Epithelial cell of prostate (primary cell): ENCODE measurements at regions not wholly inside any gene's neighbourhood (a gene's known extent, or its start where the extent isn't known, plus 50 kb on each side); places are given as distances from the start of the nearest gene placed in this dataset.

Experiments
- DNase-seq: peaks from one replicate; pipeline ENCODE4 v3.0.0-alpha.2; 2011; ENCODE audit warnings: low read depth, low spot score
- H3K27ac ChIP-seq: fragments of 450-650 bp; 2 replicates; pipeline ENCODE4 v1.5.1; 2017; ENCODE audit warnings: mild to moderate bottlenecking

DNA sequence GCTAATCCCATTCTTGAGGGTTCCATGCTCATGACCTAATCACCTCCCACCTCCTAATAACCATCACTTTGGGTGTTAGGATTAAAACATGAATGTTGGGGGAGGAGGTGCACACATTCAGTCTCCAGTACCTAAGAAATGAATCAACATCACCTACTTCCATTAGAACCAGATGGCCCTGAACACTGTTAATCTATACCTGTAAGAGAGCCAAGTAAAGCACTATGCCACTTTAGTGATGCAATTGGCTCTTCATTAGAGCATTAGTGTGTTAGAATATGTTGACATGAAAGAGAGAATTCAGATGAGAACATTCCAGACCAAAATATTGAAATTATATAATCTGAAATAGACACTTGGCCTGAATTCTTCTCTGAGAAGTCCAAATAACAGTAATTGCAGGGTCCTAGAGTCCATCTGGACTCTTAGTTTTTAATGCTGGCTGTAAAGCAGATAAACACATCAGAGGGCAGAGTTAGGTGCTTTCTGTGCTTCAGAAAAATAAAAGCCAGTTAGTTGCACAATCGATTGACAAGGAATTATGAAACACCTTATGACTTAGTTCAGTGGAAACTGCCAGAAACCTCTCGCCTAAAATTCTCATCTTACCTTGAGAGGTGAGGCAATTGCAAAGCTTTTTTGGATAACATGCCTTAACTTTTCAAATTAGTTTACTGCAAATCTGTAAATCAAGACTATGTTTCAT is 923.7 kb downstream of the SLC4A3 start:
- DNase-seq, result no peak
- no peak overlapping the region for H3K27ac ChIP-seq

DNA sequence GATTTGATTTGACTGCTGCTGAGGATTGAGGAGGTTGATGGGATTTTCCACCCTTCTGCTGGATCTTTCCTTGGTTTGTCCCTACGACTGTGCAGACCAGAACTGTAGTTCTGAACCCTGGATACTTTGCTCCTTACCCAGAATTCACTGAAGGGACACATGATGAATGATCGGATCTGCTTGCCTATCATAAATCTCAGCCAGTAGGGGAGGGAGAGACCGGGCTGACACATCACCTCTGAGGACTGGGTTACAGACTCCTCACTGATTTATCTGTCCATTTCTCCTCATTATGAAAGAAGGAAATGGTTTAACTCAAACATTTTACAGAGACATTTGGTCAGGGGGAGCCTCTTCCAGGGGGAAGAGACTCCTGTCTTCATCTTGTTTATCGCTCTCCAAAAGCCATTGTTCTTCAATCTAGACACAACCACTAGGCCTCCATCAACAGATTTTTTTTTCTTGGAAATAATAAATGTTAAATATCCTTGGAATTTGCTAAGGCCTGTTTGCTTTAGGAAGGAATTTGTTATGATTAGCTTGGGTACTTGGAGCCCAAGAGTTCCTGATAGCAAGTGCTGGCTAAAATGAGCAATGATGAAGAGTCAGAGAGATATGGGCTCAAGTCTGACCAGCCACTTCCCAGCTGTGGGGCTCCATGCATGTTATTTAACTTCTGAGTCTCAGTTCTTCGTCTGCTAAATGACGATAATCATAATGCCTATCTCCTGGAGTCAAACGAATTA is 925.5 kb downstream of the SLC4A3 start:
- no peak for DNase-seq

DNA sequence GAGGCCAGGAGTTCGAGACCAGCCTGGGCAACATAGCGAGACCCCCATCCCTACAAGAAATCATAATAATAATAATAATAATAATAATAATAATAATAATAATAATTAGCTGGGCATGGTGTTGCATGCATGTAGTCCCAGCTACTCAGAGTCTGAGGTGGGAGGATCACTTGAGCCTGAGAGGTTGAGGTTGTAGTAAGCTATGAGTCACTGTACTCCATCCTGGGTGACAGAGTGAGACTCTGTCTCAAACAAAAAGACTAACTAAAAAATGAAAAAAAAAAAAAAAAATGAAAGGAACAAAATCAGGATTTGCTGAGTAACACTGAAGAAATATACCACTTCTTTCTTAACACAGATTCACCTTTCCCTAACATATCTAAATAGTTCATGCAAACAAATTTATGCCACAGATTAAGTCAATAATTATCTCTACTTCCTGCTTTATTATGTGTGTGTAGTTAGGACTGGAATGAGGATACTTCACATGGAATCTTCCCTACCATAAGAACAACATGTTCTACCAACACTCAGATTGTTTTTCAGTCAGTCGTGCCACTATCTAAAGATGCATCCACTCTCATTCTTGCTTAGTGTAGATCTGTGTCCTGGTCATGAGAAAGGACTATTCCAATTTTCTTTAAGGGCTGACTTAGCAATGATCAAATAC is 928.7 kb downstream of the SLC4A3 start:
- H3K27ac ChIP-seq, result peak overlapping the region; percentile 73
- no peak for DNase-seq

More for the DNA sequence above, 925.5 kb downstream of the SLC4A3 start:
- no peak overlapping the region for H3K27ac ChIP-seq

DNA sequence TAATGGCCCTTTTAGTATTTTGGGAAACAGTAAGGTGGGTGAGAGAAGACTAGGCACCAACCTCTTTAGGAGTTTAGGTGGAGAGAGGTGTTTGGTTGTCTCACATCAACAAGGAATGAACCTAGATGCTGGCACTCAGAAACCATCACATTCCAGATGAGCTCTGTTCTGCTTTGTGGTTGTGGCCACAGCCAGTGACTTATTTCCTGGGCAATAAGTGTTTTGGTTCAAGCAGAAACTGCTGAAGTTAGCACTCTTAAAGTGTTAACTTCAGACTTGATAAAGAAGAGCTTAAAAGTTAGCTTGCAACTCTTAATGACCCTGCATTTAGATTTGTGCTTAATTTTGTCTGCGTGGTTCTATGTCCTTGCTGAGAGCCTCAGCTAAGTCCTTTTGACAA is 929.2 kb downstream of the SLC4A3 start:
- peak overlapping the region; percentile 73 for H3K27ac ChIP-seq
- DNase-seq, result no peak

DNA sequence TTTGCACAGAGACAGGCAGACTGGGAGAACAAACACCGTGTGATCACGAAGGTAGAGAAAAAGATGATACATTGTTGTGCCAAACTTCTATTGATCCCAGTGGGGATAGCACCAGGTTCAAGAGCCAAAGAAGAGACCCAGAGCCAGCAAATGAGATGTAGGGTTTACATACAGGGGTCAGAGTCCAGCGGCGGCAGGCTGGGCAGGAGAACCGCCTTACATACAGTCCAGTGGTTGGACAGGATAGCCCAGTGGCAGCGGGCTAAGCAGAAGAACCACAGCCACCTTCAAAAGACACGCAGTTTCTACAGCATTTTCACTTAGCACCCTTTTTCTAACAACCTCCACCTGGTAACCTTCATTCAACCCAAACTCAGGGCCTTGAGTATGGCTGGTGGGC is 932.8 kb downstream of the SLC4A3 start:
- DNase-seq, result no peak
- no peak overlapping the region for H3K27ac ChIP-seq

DNA sequence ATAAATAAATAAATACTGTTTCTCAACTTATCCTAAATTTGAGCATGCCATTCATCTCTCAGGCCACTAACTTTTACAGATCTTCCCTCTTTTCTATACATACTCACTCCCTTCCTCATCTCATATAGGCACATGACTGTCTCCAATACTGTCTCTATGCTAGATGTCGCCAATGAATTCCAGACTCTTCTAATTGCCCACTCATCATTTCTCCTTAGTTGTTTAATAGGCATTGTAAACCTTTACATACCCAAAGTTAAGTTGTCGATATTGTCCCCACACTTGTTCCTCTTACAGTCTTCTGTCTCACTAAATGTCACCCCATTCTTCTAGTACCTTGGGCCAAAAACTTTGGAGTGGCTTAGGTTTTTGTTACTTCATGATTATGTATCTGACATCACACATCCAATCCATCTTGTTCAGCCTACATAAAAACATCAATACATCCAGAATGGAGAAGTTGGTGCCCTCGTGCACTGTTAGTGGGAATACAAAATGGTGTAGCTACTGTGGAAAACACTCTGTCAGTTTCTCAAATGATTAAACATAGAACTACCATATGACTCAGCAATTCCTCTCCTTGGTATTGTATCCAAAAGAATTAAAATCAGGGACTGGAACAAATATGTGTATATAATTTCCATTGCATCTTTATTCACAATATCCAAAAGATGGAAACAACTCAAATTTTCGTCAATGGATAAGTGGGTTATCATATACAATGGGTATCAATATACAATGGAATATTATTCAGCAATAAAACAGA is 935.1 kb downstream of the SLC4A3 start:
- no peak overlapping the region for H3K27ac ChIP-seq

DNA sequence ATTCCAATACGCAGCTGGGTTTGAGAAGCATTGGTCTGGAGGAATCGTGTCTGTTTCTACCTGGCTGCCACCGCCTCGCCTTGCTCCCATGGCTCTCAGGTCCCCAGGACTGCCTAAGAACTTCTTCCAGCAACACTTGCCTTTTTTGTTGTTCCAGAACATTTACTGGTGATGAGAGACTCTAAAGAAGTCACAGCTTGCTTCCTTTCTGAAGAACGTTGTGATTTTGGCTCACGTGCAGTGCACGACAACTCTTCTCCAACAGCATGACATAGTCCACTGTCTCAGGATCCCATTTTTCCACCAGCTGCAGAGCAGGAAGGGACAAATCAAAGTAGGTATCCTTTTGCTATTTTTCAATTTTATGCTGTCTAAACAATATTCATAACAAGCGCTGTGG is 940.9 kb downstream of the SLC4A3 start:
- no peak overlapping the region for H3K27ac ChIP-seq
- DNase-seq, result no peak

More for the DNA sequence above, 935.1 kb downstream of the SLC4A3 start:
- no peak for DNase-seq

DNA sequence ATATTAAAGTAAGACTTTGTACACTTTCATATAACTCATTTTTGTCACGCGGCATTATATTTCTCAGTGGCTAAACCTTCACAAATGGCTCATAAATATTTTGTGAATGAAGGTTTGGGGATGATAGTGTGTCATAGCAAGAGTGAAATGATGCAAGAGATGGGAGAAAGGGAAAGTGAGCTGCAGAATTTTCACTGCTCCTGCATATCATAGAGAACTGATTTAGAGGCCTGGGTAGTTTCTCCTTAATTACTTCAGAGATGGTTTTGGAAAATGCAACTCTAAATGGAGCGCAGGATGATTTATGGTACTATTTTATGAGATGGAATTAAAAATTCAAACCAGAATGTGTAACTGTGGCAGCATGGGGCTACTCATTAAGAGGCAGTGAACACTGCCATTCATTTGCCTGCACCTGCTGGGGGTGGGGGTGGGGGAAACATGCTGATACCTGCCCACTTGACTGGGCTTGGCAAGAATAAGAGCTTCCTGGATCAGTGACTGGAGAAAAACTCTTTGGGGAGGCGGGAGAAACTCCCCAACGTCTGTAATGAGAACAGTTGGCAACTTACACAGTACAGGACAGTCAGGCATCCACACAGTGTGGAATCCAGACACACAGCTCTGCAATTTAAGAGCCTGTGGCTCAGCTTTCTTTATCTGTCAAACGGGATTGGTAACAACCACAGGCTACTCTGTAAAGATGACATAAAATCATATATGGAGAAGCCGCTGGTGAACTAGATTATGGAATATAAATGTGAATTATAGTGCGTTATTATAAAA is 941.9 kb downstream of the SLC4A3 start:
- DNase-seq, result peak; percentile 66

DNA sequence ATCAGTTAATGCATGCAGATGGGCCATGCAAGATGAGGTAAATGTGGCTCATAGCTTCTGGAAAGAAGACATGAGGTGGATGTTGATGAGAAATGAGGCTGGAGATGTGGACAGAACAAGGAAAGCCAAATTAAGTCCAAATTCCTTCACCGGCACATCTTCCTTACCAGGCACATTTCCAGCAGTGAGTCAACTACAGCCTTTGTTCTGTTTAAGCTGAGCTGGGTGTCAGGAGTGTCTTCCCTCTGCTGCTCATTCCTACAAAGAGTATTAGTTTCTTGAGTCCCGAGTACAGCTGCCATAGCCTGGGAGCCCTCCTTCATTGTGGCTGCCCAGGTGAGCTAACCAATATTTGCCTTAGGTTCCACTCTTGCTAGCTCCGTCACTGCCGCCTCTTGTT is 945.0 kb downstream of the SLC4A3 start:
- no peak overlapping the region for H3K27ac ChIP-seq
- no peak for DNase-seq

More for the DNA sequence above, 941.9 kb downstream of the SLC4A3 start:
- no peak overlapping the region for H3K27ac ChIP-seq

DNA sequence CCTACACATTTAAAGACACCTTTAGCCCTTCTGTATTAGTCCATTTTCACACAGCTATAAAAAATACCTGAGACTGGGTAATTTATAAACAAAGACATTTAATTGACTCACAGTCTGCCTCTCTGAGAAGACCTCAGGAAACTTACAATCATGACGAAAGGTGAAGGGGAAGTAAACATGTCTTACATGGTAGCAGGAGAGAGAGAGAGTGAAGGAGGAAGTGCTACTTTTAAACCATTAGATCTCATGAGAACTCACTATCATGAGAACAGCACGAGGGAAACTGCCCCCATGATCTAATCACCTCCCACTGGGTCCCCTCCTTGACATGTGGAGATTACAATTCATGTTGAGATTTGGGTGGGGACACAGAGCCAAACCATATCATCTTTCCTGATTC is 946.6 kb downstream of the SLC4A3 start:
- no peak for DNase-seq

DNA sequence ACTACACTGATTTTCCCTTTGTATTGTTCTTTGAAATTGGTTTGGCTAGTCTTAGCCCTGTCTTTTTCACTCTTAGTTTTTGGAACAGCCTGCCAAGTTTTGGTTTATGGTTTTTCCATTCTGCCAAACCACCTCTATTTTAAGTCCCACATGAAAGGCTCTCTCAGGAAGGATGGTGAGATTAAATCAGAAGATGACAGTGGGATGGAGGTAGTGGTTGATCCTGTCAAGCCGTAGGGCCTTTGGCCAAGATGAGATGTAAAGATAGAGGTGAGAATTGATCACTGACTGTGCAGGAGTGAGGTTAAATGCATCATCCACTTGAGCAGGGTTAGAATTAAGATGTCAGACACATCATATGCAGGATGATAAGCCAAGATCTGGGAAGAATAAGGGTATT is 948.5 kb downstream of the SLC4A3 start:
- no peak for DNase-seq
- H3K27ac ChIP-seq, result no peak overlapping the region

More for the DNA sequence above, 946.6 kb downstream of the SLC4A3 start:
- no peak overlapping the region for H3K27ac ChIP-seq

DNA sequence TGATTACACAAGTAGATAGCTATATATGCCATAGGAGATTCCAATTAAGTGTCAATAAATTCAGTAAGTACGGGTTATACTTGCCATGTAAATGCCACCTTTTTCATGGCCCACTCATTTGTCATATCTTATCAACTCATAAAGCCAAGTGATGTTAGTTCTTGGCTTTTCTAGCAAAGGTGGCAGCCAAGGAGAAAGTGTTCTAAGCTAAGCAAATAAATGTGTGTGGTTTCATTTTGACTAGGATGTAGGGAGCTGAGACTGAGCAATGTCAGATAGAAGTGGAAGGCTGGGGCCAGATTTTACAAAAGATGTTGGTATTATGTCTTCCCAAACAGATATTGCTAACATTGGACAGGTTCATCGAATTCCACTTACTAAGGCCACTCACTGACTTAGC is 952.0 kb downstream of the SLC4A3 start:
- H3K27ac ChIP-seq, result no peak overlapping the region
- DNase-seq, result no peak

DNA sequence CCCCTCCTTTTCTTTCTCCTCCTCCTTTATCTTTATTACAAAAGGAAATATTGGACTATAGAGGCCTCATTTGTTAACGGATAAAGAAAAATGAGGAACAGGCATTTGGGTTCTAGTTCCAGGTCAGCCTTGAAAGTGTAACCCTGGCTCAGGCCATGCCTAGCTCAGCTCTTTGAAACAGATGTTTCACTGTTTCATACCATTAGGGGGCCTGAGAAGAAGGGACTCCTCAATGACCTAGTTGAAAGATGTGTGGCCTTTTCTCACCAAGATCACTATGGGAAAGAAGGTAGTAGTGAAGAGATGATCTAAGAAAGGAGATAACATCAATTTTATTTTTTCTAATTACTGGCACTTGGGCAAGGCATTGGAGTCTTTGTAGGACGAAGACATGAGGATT is 952.7 kb downstream of the SLC4A3 start:
- H3K27ac ChIP-seq, result no peak overlapping the region
- DNase-seq, result no peak

DNA sequence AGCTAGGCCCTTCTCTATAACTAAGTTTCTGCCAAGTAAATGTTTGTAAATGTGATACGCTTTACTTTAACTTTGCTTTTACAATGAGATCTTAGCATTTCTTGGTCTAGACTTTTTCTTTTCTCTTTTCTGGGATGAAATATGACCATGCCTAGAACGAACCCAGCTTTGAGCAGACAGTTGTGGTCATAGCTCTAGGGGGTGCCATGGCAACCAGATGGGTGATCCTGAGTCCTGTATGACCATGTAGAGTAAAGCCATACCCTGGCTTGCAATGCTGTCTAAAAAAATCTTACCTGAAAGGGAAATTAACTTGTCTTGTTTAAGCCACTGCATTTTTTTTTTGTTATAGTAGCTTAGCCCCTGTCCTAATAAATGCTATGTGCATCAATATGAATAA is 956.3 kb downstream of the SLC4A3 start:
- H3K27ac ChIP-seq, result no peak overlapping the region
- DNase-seq, result no peak

DNA sequence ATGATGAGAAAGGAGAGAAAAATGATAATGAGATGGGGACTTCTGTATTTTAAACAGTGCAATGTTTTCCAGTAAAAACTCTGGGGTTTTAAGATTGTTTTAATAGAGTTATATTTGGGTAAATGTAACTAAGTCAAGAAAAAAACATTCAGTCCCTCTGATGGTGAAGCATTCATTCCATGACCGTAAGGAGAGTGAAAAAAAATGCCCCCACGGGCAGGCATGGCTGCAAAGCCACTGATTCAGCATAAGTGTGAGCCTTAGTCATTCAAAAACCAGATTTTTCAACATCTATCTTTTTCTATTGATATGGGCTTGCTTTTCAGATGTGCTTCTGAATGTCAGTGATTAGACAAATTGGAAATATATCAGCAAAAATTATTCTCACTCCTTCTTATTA is 957.8 kb downstream of the SLC4A3 start:
- no peak overlapping the region for H3K27ac ChIP-seq
- no peak for DNase-seq

DNA sequence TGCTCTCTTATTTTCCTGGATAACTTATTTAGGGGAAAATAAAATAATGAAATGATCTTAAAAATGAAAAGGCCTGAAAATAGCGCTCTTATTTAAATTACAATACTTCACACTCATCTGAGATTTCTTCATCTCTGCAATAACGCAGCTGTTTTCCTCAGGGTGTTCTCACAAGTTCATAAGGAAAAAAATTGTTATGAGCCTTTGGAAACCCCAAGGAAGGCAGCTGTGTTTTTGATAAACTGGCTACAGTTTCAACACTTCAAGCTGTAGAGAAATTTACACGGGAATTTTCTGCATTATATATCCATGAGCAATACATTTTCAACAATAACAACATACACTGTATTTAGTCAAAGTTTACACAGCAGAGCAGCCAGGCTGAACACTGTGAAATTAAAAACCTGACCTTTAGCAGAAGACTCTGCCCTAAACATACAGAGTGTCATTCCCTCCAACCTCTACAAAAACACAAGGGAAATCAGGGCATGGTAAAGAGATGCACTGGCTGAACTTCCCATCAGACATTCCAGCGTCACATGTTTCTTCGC is 959.6 kb downstream of the SLC4A3 start:
- DNase-seq, result no peak

DNA sequence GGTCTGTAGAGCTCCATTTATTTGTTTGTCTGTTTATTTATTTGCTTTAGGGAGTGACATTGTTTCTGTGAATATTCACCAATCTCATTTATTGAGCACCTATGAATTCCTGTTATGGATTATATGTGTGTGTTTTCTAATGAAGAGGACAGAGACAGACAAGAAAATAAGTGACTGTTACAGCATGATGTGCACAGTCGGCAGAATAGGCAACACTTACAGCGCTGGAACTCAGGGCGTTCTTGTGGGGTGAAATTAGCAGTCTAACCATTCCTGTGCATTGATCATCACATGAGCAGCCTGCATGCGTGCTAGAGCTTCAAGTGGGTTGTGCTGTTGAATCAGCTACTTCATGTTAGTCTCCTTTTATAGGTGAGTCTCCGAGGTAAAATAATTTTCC is 960.7 kb downstream of the SLC4A3 start:
- H3K27ac ChIP-seq, result no peak overlapping the region
- DNase-seq, result no peak

More for the DNA sequence above, 959.6 kb downstream of the SLC4A3 start:
- H3K27ac ChIP-seq, result no peak overlapping the region

DNA sequence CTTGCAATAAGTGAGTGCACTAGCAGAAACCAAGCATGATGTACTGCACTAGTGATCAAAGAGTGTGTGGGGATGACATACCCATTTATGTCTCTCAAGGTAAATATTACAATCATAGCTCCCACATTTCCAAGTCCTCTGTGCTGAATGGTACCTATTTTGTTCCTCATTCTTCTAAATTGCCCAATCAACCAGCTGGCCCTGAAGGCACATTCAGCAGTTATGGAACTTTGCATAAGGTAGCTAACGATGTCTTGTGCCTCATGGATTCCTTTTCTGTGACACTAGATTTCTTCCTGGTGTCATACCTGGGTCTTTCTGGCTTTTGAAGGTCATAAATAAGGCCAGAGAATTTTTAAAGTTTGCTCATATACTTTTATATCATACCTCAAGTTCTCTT is 963.0 kb downstream of the SLC4A3 start:
- no peak for DNase-seq
- H3K27ac ChIP-seq, result no peak overlapping the region

DNA sequence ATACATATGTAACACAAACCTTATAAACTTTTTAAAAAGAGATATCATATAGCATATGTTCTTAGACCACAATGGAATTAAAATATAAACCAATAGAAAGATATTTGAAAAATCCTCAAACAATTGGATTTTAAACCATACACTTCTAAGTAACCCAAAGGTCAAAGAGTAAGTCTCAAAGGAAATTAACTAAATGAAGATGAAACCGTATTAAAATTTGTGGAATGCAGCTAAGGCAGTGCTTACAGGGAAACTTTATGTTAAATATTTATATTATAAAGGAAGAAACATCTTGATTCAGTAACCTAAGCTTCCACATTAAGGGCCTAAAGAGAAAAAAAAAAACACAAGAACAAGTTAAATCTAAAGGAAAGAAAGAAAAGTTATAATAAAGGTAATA is 966.1 kb downstream of the SLC4A3 start:
- H3K27ac ChIP-seq, result no peak overlapping the region
- no peak for DNase-seq
